GM21381 (cell line): ENCODE measurements at regions not wholly inside any gene's neighbourhood (a gene's known extent, or its start where the extent isn't known, plus 50 kb on each side); places are given as distances from the start of the nearest gene placed in this dataset.
A peak's percentile ranks its signal among the peaks of the same experiment; 100 is the strongest.

ENCODE experiments used
- ATAC-seq: cut with Tn5 transposase; IDR thresholded peaks from one replicate; pipeline ENCODE4 v1.9.1; 2021; ENCODE audit warnings: mild to moderate bottlenecking, moderate library complexity; ENCODE audit not compliant: unreplicated experiment

DNA sequence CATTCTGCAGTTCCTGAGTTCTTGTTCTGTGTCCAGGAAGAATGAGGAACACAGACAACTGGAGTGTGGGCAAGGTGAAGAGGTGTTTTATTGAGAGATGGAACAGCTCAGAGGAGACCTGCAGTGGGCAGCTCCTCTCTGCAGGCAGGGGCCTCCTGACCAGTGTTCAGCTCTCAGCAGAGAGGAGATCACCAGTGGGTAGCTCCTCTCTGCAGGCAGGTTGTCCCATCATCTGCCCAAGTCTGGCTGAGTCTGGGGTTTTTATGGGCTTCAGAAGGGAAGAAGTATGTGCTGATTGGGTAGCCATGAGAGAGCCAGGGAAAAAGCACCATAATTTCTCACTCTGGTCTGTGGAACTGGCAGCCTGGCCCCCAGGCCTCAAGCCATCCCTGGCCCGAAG lies 56.0 kb upstream of the RASGEF1B start:
- no peak for ATAC-seq

DNA sequence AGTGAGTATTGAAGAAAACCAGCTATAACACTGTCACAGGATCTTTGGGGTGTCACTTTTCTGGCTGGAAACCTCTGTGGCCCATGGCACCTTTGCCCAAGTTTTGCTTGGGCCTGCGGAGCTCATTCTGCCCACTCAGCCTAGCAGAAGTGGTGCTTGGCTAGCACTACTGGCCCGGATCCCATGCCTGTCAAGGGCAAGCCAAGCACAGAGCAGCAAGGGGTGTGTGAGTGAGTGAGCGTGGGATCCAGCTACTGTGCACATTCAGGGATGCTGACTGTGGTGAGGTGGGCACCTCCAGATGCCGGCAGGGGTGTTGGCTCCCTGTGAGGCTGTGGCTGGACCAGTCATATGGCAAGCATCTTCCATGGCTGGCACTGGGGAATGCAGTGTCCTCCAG lies 55.4 kb upstream of the RASGEF1B start:
- ATAC-seq: no peak

GRCh38 chr4:81526706-81527105 lies 55.0 kb upstream of the RASGEF1B start:
- no peak for ATAC-seq

GRCh38 chr4:81523672-81524327 lies 52.1 kb upstream of the RASGEF1B start:
- peak; percentile 52 for ATAC-seq

DNA sequence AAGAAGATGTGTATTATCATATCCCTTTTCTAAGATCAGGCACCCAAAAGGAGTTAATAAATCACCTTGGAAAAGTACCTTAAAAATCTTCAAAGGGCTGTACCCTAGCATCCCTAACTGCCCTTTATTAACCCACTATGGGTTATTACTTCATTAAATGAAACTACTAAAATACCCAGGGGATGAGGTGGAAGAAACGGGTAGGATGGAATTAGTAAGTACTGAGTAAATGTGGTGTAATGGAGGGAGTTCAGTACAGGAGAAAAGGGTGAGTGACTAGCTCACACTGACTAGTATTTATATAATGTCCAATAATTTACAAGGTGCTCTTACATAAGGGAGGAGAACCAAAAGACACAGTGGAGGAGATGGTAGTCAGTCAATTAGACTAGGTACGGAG lies 51.0 kb upstream of the RASGEF1B start:
- no peak for ATAC-seq

DNA sequence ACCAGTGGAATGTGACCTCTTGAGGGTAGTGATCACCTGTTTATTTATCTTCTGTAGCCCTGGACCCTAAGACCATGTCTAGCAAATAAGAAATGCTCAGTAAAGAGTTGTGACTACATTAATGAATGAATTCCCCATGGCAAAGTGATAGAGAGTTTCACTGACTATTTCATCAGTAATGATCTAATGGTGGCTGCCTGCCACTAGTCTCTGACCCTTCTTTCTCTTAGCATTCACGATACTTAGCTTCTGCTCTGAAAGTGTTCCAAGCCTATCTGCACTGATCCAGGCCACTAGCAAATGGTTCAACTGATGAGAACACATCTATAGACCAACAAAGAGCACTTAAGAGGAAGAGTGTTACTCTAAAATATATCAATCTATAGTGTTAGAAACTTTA lies 50.0 kb upstream of the RASGEF1B start:
- no peak for ATAC-seq
